HG03097 (cell line): ENCODE measurements at regions not wholly inside any gene's neighbourhood (a gene's known extent, or its start where the extent isn't known, plus 50 kb on each side); places are given as distances from the start of the nearest gene placed in this dataset.

Experiments
- ATAC-seq: cut with Tn5 transposase; IDR thresholded peaks from one replicate; pipeline ENCODE4 v1.9.1; 2021; ENCODE audit not compliant: unreplicated experiment, low FRiP score

DNA sequence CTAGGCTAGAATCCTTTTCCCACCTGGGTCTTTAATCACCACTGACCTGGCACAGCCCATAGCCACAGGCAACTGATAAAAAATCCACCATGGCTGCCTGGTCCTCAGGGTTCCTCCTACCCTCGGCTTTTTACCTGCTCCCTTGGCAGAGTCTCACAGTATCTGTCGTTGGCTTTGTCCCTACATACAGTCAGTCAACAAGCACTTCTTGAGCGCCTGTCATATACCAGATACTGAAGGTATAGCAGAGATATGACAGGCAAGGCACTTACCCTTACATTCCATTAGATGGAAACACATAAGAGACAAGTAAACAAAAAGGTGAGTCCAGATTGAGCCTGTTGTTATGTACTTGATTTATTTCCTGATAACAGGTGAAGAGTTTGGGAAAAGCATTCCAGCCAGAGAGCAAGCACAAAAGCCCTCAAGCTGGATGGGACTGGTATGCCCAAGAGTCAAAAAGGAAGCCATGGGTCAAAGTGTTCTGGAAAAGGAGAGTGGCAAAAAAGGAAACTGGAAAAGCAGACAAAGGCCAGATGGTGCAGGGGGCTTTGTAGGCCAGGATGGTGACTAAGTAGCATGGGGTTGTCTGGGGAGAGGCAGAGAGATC, 247.0 kb downstream of the CHD9NB start:
- no peak for ATAC-seq

DNA sequence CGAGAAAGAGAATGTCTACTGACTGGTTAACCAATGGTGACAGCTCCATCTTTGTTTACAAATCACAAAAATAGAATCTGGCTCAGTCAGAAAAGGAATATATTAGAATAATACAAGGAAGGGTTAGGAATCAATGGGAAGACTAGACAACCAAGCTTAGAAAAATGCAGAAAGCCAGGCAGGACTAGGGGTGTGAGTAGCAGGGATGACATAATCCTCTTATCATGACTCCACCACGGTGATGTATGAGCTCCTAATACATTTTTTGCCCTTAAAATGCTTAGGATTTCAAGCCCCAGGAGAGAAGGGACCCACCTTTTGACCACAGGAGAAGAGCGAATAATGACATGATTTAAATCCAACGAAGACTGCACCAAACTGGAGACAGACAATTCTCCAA, 252.3 kb downstream of the CHD9NB start:
- ATAC-seq = no peak

DNA sequence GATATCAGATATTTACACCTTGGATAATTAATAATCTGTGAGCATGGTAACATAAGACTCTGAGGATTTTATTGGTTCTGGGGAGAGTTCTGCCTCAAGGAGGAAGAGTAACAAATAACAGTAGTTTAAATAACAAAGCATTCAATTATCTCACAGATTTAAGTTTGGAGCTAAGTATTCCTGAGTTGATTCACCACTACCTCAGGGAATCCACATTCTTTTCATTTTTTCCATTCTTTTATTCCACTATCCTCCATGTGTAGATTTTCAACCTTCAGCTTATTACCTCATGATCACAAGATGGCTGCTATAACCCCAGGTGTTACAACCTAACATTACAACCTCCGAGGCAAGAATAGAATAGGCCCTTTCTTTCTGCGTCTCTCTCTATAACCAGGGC, 252.2 kb upstream of the TOX3 start:
- no peak for ATAC-seq

DNA sequence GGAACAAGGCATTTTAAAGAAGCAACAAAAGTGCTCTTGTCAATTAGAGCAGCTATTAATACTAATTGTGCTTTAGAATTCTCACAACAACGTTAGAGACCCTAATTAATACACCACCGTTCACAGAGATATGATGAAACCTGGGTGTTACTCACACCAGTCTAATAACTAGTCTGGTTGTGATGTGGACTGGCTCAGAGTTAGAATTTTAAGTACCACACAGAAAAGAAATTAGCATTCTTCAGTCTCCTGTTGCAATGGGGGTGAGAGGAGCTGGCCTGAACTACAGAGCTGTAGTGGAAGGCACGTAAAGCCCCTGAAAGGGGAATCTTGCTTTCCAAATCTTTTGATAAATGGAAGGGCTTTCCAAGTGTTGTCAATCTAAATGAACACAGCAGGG, 240.8 kb upstream of the TOX3 start:
- ATAC-seq = no peak

DNA sequence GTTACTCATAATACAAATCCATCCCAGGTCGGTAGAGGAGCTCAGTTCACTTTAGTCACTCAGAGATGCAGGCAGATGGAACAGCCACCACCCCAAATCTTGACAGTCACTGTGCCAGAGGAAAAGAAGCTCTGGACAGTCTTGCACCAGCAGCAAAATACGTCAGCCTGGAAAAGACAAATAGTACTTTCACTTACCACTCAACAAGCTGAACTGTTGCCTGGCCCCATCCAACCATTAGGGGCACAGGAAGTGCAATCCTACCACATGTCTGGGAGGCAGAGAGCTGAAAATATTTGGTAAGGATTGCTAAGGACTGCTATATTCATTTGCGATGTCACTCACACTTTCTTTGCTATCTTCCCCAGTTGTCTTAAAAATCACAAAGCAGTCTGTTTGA, 239.1 kb upstream of the TOX3 start:
- ATAC-seq = no peak

DNA sequence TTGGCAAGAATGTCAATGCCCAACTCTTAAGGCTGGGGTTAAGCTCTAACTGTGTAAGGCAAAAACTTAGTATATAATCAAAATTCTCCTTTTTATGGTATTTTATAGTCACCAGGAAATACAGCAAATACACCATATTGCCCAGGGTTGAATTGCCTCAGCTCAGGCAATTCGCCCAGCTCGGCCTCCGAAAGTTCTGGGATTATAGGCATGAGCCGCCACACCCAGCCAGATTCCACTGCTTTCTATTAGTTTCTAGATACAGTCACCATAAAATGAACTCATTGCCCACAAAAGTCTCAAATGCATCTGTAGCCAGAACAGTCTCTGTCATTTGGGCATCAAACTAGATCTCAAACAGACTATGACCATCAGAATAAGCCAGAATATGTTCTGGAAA, 238.7 kb upstream of the TOX3 start:
- no peak for ATAC-seq

DNA sequence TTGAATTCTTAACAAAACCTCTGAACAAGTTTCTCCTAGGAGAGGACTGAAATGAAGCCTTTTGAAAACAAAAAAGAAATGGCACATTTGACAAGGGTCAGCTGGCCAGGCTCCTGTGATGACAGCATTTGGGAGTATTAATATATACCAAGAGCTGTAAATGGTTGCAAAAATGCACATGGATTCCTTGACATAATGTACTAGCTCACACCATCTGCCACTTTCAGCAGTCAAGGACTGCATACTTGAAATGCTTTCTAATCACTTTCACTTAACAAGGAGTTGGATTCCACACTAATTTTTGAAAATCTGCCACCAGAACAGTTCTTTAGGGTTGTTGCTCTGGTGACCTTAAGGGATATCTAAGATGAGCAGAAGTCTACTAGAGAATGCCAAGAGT, 236.7 kb upstream of the TOX3 start:
- no peak for ATAC-seq

DNA sequence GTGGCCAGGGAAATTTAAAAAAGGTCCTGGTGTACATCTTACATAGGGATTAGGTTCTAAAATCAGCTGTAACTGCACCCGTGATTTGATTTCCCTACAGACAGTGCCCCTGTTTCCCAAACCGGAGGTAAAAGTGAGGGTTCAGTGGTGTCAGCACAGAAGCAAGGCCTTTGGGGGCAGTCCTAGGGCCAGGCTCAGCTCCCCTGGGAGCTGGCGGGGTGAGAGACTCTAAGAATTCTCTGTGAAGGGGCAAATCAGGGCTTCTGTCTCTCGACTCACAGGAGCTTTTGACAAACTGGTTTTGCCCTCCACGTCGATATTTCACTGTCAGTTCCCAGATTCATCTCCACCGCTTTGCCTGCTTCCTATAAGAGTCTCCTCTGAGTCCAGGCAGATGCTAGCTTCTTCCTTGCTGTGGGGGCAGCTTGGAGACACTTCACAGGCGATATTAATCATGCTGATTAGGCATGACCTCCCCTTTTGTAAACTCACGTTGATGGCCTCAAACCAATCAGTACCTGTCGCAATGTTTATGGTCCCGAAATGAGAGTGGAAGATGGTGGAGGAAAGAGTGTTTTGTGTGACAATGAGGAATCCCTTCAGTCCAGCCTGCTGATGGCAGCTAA, 234.2 kb upstream of the TOX3 start:
- no peak for ATAC-seq

DNA sequence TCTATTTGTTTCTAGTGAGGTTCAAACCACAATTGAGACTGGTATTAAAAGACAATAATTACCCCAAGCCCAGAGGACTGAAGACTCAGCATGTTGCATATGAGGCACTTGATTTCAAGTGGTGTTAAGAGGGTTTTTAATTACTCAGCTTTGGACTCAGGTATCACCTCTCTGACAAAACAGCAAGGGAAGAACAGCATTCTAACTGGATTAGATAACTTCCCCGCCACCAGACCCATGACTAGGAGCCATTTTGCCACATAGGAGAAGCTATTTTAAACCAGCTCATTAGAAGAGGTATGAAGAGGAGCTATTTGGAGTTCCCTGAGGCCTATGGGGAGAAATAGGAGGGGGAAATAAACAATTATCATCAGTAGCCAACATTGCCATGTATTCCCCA, 226.1 kb upstream of the TOX3 start:
- no peak for ATAC-seq

DNA sequence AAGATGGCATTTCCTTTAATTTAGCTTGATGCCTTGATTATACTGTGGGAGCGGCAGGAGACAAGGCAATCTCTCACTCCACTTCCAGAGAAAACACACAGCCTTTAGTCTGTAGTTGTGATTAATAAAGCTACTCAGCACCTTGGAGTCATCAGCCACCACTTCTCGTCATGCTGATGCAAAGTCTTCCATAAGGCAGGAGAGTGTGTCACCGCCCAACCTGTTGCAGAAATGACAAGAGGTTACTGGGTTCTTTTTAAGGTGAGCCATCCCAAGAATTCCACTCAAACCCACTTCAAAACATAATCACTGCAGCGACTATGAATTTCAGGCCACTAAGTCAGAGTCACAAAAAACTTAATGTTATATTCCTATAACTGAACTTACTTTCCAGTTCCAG, 223.9 kb upstream of the TOX3 start:
- ATAC-seq = no peak

DNA sequence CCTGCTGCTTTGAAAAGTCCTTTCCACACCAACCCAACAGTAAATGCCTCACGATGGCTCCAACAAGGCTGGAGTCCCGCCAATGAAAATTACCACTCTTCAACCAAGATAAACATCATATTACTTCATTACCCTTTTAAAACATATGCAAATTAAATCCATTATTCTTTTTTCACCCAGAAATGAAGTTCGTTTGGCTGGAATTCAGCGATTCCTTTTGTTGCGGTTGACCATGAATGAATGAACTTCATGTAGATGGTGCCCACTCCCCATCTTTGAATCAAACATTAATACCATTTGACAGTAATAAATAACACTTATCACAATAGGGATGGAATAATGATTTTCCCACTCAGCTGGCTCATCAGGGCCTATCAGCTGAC, 211.5 kb upstream of the TOX3 start:
- ATAC-seq = no peak

DNA sequence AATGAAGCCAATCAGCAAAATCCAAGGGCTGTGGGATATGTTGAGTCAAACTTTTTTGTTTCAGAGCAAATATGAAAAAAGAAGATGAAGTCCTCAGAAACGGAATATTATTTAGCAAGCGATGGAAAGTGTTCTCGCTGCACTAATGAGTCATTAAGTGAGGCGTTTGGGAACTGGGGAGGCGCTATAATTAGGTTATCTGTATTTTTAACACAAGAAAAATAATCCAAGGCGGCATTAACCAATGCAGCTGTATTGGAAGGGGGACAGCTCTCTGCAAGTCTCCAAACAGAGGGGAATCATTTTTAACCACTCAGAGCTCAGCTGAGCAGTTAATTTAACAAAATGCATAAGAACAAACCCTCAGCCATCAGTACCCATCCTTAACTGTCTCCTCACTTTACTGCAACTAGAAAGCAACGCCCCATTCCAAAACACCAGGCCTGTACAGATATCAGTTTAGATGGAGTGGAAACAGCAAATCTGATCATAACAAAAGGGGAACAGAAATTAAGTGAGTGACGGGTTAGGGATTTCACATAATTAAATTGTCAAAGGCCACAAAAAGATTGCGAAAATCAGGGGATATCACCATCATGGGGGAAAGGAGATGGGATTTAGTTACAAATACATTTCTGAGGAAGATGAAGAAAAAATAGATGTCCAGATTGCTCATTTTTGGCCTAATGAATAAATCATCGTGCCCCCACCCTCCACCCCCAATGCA, 211.0 kb upstream of the TOX3 start:
- ATAC-seq = no peak

DNA sequence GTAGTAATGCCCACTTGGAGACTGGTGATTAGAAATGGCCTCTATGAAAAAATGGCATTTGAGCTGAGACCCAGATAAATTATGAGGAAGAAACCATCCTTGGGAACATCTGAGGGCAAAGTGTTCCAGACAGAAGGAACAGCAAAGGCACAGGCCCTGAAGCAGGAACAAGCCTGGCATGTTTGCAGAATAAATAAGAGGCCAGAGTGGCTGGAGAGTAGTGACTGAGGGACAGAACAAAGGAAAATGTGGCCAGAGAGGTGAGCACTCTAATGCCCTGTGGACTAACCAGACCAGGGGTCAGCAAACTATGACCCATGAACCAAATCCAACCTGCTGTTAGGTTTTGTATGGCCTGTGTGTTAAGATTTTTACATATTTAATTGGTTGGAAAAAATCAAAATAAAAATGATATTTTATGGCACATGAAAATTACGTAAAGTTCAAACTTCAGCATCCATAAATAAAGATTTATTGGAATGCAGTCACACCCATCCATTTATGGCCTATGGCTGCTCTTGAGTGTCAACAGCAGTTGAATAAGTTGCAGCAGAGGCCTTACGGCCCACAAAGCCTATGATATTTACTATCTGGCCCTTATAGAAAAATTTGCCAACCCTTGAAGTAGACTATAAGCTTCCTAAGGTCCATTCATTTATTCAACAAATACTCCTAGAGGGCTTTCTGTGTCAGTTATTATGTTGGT, 210.0 kb upstream of the TOX3 start:
- ATAC-seq = no peak

DNA sequence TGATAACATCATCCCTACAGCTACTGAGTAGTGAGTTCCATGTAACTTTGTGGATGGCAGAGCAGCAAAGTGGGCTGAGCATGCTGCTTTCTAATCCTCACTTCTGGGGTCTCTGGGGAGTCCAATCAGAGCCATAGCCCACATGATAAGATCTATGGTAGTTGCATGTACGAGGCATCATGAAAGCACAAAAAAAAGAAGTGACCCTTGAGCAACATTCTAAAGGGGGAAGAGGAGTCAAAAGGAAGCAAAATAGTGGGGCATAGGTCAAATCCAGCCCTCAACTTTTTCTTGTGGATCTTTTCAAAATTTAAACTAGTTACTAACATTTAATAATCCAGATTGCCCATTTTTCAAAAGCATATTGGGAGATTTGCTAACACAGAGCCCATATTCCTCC, 208.5 kb upstream of the TOX3 start:
- ATAC-seq = no peak

DNA sequence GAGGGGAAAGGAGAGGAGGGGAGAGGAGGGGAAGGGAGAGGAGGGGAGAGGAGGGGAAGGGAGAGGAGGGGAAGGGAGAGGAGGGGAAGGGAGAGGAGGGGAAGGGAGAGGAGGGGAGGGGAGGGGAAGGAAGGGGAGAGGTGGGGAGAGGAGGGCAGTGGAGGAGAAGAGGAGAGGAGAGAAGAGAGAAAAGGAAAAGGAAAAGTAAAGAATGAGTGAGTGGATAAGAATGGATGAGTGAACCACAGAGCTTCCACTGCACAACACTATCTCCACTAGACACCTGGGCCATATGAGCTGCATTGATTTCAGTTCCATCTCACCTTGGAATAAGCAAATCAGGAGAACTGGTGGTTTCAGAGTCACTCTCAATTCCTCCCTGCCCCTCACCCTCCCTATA, 204.1 kb upstream of the TOX3 start:
- no peak for ATAC-seq

DNA sequence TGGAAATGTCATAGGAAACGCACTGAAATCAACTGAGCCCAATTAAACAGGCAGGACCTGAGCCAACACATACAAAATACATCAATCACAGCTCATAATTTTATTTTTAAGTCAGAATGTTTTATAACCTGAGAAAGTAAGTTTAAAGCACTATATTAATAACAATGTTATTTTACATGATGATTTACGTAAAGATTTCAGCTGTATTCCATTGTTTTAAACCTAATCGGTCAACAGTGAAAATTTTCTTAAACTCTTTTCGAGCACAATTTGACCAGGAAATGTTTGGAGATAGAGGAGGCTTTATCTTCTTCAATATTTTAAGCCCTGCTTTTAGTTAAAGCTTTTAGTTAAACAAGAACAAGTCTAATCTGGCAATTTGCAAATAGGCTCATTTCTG, 201.8 kb upstream of the TOX3 start:
- no peak for ATAC-seq

DNA sequence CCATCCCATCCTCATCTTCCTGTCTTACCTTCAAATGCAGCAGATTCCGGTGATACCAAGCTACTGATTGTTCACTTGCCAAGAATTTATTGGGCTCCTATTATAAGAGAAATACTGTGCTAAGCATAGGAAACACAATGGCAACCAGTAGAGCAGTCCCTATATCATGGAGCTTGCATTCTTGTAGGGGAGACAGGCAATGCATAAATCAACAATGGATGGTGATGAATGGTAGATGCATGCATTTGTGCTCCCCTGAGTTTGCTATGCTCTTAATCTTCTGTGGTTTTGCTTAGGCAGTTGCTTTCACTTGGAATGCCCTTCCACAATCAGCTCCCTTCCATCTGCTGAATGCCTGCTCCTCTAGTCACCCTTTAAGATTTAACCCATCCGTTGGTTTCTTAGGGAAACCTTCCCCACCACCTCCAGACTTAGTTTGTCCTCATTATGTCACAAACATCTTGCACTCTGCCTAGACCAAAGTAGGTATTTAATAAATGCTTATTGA, 200.2 kb upstream of the TOX3 start:
- no peak for ATAC-seq

DNA sequence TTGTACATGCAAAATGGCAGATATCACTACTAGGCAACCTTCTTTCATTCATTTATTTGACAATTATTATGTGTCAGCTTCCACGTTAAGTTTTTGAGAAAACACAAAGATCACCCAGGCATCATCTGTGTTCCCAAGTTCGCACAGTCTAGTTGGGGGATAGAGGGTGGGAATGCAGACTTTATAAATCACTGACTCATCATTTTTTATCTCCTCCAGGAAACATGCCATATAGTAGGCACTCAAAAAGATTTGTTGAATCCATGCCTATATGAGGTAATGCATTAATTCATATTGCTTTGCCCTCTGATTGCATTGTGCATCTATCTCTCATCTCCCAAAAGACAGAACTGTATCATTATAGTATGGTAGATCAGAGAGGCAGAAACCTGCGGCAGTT, 196.8 kb upstream of the TOX3 start:
- no peak for ATAC-seq

DNA sequence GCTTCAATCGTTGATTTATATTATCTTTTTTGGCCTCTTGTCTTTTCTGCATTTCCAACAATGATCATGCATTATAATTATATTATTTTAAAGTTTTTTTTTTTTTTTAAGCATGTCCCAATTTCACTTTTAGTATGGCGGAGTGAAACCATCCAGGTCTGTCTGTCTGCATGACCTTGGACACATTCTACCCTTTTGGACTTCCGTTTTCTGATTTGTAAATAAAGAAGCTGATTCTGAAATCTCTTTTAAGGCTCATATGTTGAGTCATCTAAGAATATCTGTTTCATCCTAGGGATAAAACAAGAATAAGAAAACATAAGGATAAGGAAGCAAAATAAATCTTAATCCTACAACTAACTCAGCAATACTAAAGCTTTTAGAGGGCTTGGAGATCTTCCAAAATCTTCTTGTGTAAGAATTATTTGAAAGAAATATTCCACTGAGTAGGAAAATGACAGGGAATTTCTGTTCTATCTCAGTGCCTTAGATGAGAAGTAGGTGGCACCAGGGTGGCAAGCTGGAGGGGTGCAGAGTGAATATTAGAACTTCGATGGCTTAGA, 195.7 kb upstream of the TOX3 start:
- ATAC-seq = no peak

DNA sequence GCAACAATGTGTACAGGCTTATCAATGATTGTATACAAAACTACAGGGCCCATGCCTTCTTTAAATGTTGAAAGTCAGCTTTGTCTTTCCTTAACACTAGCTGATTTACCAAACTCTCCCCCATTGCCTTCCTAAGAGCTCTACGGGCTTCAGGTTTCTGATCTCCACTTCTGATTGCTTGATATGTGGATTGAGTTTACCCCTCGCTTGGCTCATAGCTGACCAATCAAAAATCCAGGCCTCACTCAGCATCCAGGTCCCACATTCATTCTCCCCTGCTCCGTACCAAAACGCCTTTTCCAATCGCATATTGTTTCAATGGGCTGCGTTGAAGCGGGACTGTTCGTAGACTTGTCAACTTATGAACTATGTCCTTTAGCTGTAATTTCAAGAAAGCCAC, 195.1 kb upstream of the TOX3 start:
- no peak for ATAC-seq

DNA sequence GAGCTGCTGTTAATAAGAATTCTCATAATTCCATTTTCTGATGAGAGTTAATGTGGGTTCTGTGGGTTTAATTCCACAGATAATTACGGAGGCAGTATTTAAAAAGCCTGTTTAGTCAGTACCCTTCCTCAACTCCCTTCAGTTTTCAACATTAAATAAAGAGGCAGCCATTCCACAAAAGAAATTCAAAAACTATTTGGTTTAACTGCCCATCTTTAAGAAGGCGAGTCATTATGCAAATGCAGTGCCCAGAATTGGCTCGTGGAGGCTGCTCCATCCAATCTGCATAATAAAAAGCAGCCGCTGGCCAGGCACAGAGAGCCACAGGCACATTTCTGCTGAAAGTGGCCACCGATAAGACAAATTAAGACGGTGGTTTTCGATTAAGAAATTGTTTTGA, 194.4 kb upstream of the TOX3 start:
- no peak for ATAC-seq
